GM23338 (cell line): ENCODE measurements at regions not wholly inside any gene's neighbourhood (a gene's known extent, or its start where the extent isn't known, plus 50 kb on each side); places are given as distances from the start of the nearest gene placed in this dataset. TPM values are rescaled to one million over a fixed set of nuclear protein-coding genes. Genes with fewer than 3 reads are reported as not detected.

Experiments
- small RNA-seq: library from RNA; depleted of rRNA; stranded (forward); fragments of <200 nt; gene quantifications from one replicate; pipeline ENCODE3, GENCODE V24; 2014; ENCODE audit warnings: low replicate concordance

Small RNAs in the stretch of these regions (small RNA-seq; reads per million reads assigned to genes)
- gene RNU6-1236P: not detected
